GM21423 (cell line): ENCODE measurements at regions not wholly inside any gene's neighbourhood (a gene's known extent, or its start where the extent isn't known, plus 50 kb on each side); places are given as distances from the start of the nearest gene placed in this dataset.

ENCODE experiments used
- ATAC-seq: cut with Tn5 transposase; IDR thresholded peaks from one replicate; pipeline ENCODE4 v1.9.1; 2021; ENCODE audit warnings: mild to moderate bottlenecking, moderate library complexity; ENCODE audit not compliant: unreplicated experiment

- no peak for ATAC-seq
These were observed 750.2 kb upstream of the ARRDC4 start for GRCh38 chr15:97210277-97210676.

GRCh38 chr15:97215629-97216028 is 744.9 kb upstream of the ARRDC4 start:
- ATAC-seq, result no peak

- no peak for ATAC-seq
These were observed 736.3 kb upstream of the ARRDC4 start for GRCh38 chr15:97224191-97224641.

- no peak for ATAC-seq
These were observed 725.5 kb upstream of the ARRDC4 start for GRCh38 chr15:97234851-97235610.

GRCh38 chr15:97235611-97235985 is 724.9 kb upstream of the ARRDC4 start:
- ATAC-seq, result no peak

- ATAC-seq, result no peak
These were observed 724.4 kb upstream of the ARRDC4 start for GRCh38 chr15:97236140-97236539.

- no peak for ATAC-seq
These were observed 723.3 kb upstream of the ARRDC4 start for GRCh38 chr15:97237160-97237559.

- no peak for ATAC-seq
These were observed 712.1 kb upstream of the ARRDC4 start for GRCh38 chr15:97248376-97248775.

- no peak for ATAC-seq
These were observed 700.6 kb upstream of the ARRDC4 start for GRCh38 chr15:97259943-97260342.

GRCh38 chr15:97301166-97301565 is 659.3 kb upstream of the ARRDC4 start:
- no peak for ATAC-seq

GRCh38 chr15:97316362-97316761 is 644.1 kb upstream of the ARRDC4 start:
- no peak for ATAC-seq

- no peak for ATAC-seq
These were observed 643.3 kb upstream of the ARRDC4 start for GRCh38 chr15:97317163-97317562.

GRCh38 chr15:97319291-97319690 is 641.2 kb upstream of the ARRDC4 start:
- ATAC-seq, result no peak

GRCh38 chr15:97346221-97346620 is 614.3 kb upstream of the ARRDC4 start:
- no peak for ATAC-seq

GRCh38 chr15:97350813-97351212 is 609.7 kb upstream of the ARRDC4 start:
- no peak for ATAC-seq

- ATAC-seq, result no peak
These were observed 577.0 kb upstream of the ARRDC4 start for GRCh38 chr15:97383516-97383915.

- ATAC-seq, result no peak
These were observed 573.6 kb upstream of the ARRDC4 start for GRCh38 chr15:97386940-97387339.

- no peak for ATAC-seq
These were observed 559.3 kb upstream of the ARRDC4 start for GRCh38 chr15:97401195-97401594.

- ATAC-seq, result no peak
These were observed 558.5 kb upstream of the ARRDC4 start for GRCh38 chr15:97401970-97402369.

- ATAC-seq, result no peak
These were observed 553.7 kb upstream of the ARRDC4 start for GRCh38 chr15:97406841-97407240.

- no peak for ATAC-seq
These were observed 549.5 kb upstream of the ARRDC4 start for GRCh38 chr15:97410897-97411575.

GRCh38 chr15:97420130-97420529 is 540.4 kb upstream of the ARRDC4 start:
- no peak for ATAC-seq
